Glomerular visceral epithelial cell (primary cell): ENCODE measurements at regions not wholly inside any gene's neighbourhood (a gene's known extent, or its start where the extent isn't known, plus 50 kb on each side); places are given as distances from the start of the nearest gene placed in this dataset.
A peak's percentile ranks its signal among the peaks of the same experiment; 100 is the strongest.

Source experiments
- DNase-seq: peaks from one replicate; pipeline ENCODE4 v3.0.0-alpha.2; 2016; ENCODE audit errors: extremely low spot score

GRCh38 chr4:38559374-38559773, 104.6 kb upstream of the KLF3 start:
- no peak for DNase-seq

- no peak for DNase-seq
Observed at GRCh38 chr4:38560340-38560739, 103.7 kb upstream of the KLF3 start.

DNA sequence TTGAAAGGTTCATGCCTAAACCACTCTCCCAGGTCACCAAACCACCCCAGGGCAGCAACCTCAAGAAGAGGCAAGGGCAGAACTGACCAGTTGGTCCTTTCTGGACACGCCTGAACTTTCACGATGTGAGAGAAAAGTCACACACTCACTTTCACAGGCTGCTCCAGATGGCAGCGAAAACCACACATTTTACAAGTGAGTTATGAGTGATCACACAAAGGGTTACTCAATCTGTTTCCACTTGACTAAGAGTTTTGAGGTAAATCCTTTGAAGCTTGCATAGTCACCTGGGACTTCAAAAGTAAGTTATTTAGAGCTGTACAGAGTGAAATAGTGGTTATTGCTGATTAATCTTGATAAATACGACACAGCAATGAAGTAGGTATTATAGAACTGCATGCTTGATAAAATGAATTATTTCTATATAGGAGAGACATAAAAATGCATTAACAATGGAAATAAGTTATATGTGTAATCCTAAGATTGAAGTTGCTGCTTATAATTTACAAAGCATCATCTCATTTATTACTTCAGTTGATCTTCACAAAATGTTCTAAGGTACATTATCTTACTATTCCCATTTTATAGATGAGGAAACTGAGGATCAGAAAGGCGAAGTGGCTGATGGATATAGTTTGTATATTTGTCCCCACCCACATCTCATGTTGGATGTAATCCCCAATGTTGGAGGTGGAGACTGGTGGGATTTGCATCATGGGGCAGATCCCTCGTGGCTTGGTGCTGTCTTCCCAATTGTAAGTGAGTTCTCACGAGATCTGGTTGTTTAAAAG, 103.0 kb upstream of the KLF3 start:
- no peak for DNase-seq

DNA sequence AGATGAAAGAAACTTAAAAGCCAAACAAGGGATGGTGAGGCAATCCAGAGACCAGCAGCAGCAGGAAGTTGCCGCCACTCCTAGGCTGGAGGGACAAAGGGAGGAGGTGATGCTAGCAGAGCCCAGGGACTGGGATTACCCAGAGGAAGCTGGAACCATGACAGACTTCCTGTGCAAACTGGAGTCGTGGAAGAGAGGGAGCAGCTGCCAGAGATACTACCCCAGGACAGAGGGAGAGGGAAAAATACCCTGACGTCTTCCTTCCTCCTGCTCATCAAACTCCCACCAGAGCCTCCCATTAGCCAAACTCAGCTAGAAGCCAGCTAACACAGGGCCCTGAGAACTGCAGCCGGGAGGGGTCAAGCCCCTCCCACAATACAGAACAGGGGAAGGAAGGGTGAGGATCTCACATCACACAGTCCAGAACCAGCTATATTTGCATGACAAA, 101.2 kb upstream of the KLF3 start:
- DNase-seq = no peak

GRCh38 chr4:38563707-38564495, 100.1 kb upstream of the KLF3 start:
- no peak for DNase-seq

DNA sequence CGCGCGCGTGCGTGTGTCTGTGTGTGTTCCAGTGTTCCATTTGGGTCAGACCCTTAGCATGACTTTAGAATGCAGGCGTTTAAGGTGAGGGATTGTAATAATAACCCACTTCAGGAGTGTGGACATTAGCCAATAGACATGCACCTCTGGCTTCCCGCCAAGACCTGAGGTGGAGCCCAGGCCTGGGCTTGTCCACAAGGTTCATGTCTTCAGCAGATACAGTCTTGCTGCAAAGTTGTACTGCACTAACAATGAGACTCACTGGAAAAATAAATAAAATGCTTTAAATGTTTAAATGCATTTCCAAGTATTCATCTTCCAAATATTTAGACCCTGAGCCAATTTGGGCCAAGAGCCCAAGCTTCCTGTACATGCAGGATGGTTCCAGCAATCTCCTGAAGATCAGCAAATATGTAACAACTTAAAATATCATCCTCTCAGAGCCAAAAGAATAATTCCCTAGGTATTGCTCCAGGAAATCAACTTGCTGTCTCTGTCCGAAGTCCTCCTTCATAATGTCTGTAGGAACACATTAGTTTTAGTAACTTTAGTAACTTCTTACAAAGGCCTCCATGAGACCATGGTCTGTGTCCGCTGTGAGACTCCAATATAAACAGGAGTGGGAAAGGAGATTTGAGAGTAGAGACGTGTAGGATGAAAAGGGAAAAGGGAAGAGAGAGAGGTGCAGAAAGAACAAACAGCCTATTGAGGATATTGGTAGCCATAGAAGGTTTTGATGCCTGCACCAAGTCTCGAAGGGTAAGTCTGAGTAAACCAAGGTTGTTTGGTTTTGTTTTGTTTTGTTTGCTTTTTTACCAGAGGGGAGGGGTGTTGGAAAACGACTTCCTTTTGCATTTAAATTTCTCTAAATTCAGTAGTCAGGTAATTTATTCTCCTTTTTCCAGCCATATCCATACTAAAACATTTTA, 98.5 kb upstream of the KLF3 start:
- no peak for DNase-seq

- no peak for DNase-seq
Observed at GRCh38 chr4:38566806-38567398, 97.1 kb upstream of the KLF3 start.

DNA sequence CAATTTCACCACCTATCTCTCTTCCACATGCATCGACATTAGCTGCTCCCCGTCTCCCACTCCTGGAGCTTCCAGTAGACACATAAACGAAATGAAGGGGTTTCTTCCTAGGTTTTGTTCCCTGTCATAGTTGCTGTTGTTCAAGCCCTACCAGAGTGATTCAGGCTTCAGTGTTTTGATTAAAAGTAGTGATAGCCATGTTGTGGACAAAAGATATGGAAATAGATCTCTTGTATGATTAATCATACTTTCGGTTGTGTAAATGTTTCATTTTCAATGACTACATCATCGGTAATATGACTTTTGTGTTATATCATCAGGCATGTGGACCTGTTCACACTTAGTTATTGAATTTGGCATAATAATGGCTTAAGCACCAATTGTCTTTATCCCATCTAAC, 96.5 kb upstream of the KLF3 start:
- DNase-seq = no peak

DNA sequence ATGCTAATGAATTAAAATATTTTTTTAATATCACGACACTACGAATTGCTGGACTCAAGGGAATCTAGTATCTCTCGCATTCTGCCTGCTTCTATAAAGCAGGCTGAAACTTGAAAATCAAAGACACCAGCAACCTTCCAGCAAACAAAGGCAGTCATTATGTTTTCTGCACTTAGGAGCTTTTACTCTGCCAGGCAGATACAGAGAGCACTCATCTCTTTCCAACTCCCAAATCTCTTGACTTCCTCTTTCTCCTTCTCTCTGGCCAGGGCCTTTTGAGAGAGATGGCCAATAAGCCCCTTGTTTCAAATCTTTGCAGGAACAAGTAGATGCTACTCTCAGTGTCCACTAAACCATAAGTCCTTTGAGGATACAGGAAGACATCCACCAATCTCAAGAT, 95.2 kb upstream of the KLF3 start:
- no peak for DNase-seq

DNA sequence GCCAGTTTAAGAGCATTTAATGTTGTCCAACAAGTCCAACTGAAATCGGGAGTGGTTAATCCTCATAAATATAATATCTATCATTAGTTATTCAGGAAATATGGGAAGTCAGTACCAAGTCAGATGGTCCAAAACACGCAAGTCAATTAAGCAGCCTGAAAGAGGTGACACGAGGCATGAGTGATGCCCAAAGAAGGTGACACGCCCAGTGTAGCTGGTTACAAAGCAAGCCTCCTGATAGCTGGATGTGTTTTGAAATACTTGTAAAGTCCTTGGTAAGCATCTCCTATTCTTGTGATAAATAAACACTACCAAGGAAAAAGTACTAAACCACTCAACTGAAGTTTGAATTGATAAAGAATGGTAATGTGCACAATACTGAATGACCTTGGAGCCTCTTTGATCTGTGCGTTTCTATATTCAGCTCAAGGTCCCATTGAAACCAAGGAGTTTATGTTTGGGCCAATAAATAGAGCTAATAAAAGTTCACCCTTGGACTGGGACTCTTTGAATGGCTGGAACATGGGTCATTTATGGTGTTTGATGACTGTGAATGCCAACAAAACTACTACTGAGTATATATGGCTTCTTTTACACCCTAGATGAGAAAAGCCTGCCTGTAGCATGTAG, 93.2 kb upstream of the KLF3 start:
- no peak for DNase-seq

DNA sequence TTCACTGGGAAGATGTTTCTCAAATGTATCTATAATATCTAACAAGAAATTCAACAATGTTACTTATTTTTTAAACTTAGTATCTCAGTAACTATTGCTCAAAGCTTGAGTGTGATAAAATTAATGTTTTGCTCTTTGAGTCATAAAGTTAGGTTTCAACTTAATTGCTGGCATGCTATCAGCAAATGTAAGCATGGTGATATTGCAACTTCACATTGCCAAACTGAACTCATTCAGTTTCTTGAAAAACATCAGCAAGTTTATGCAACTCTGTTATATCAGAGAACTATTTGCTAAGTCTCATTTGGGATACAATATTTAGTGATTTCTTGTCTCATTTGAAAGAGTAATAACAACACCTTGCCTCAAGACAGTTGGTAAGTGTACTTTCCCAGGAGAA, 91.2 kb upstream of the KLF3 start:
- no peak for DNase-seq

GRCh38 chr4:38574559-38575333, 89.3 kb upstream of the KLF3 start:
- peak; percentile 34 for DNase-seq

GRCh38 chr4:38576767-38577166, 87.2 kb upstream of the KLF3 start:
- no peak for DNase-seq

DNA sequence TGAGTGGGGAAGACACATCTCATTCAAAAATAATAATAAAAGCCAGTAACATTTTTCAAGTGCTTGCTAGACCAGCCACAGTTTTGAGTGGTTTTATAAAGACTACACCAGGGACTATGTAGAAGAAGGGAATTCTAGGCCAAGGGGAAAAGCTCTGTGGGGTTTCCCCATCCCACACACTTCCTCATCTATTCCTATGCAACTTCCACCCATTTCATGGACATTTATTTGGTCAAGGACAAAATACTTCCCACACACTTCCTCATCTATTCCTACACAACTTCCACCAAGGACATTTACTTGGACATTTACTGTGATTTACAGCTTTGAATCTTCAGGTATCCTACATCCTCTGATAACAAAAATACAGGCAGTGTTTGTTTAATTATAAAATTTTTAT, 86.5 kb upstream of the KLF3 start:
- DNase-seq = no peak

GRCh38 chr4:38581426-38582106, 82.4 kb upstream of the KLF3 start:
- no peak for DNase-seq

GRCh38 chr4:38582445-38582844, 81.6 kb upstream of the KLF3 start:
- no peak for DNase-seq

- peak; percentile 17 for DNase-seq
Observed at GRCh38 chr4:38582889-38583470, 81.0 kb upstream of the KLF3 start.

- DNase-seq = no peak
Observed at GRCh38 chr4:38585871-38586270, 78.1 kb upstream of the KLF3 start.

DNA sequence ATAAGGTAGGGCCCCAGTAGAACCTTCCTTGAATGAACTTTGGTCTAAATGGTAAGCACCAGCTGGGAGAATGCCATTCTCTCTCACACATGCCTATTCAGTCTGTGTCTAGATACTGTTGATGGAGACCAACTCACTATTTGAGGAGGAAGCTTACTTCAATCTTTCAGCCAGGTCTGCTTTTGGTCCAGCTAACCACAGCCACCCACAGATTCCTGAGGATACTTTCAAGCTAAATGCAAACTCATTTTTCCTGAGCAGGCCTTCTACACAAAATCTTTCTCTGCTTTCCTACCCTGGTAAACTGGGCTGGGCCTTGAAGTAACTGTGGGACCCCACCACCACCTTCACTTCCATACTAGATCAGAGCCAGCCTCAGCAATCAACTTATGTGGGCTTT, 76.9 kb upstream of the KLF3 start:
- DNase-seq = no peak

- no peak for DNase-seq
Observed at GRCh38 chr4:38590046-38590445, 74.0 kb upstream of the KLF3 start.
